Central memory CD8-positive, alpha-beta T cell (primary cell): ENCODE measurements at regions not wholly inside any gene's neighbourhood (a gene's known extent, or its start where the extent isn't known, plus 50 kb on each side); places are given as distances from the start of the nearest gene placed in this dataset.

ENCODE experiments used
- ATAC-seq: fragments of 150-1000 bp; cut with Tn5 transposase; replicated peaks from 2 replicates; pipeline ENCODE4 v1.10.0; 2022; ENCODE audit warnings: mild to moderate bottlenecking, moderate FRiP score, moderate number of reproducible peaks; ENCODE audit not compliant: poor library complexity, severe bottlenecking; ENCODE audit errors: extremely low read depth
- DNase-seq, 2 donors: peaks; one replicate each; pipeline ENCODE4 v3.0.0; 2021; ENCODE audit warnings: low spot score in 2 of 2
- H3K27ac Mint-ChIP-seq: one replicate; pipeline ENCODE4 v1.8.0; 2022; ENCODE audit warnings: low read depth, mild to moderate bottlenecking, moderate library complexity, mixed read lengths
- H3K27me3 Mint-ChIP-seq: one replicate; pipeline ENCODE4 v1.8.0; 2022; ENCODE audit warnings: mixed read lengths
- H3K36me3 Mint-ChIP-seq: one replicate; pipeline ENCODE4 v1.8.0; 2022; ENCODE audit warnings: mild to moderate bottlenecking, moderate library complexity, mixed read lengths; ENCODE audit not compliant: insufficient read depth
- H3K4me1 Mint-ChIP-seq: one replicate; pipeline ENCODE4 v1.8.0; 2022; ENCODE audit warnings: mixed read lengths
- H3K4me3 Mint-ChIP-seq: one replicate; pipeline ENCODE4 v1.8.0; 2022; ENCODE audit warnings: mild to moderate bottlenecking, moderate library complexity, mixed read lengths
- H3K9me3 Mint-ChIP-seq: one replicate; pipeline ENCODE4 v1.8.0; 2022; ENCODE audit warnings: mixed read lengths

- no peak for ATAC-seq
- H3K4me3 Mint-ChIP-seq = no peak overlapping the region
- H3K27ac Mint-ChIP-seq = no peak overlapping the region
Observed at GRCh38 chr5:42881416-42882117, 69.9 kb upstream of the SELENOP start.

GRCh38 chr5:42880496-42881150 lies 68.9 kb upstream of the SELENOP start:
- H3K4me1 Mint-ChIP-seq = no peaks in the 10 kb centered on the region
- ATAC-seq (no peak), DNase-seq (no peak)
- no peaks in the 10 kb centered on the region for H3K9me3 Mint-ChIP-seq
- H3K27ac Mint-ChIP-seq = no peak overlapping the region
- no peak overlapping the region for H3K4me3 Mint-ChIP-seq
- H3K36me3 Mint-ChIP-seq = no peaks in the 10 kb centered on the region
- H3K27me3 Mint-ChIP-seq = no peaks in the 10 kb centered on the region

More at GRCh38 chr5:42881416-42882117, 69.9 kb upstream of the SELENOP start:
- Mint-ChIP-seq H3K9me3 (no peaks in the 10 kb centered on the region), H3K4me1 (no peaks in the 10 kb centered on the region), H3K36me3 (no peaks in the 10 kb centered on the region), H3K27me3 (no peaks in the 10 kb centered on the region)
- DNase-seq = no peak

GRCh38 chr5:42879291-42879690 lies 67.6 kb upstream of the SELENOP start:
- DNase-seq (no peak), ATAC-seq (no peak)
- Mint-ChIP-seq H3K27ac (no peak overlapping the region), H3K4me3 (no peak overlapping the region), H3K4me1 (no peaks in the 10 kb centered on the region), H3K9me3 (no peaks in the 10 kb centered on the region), H3K27me3 (no peaks in the 10 kb centered on the region), H3K36me3 (no peaks in the 10 kb centered on the region)

DNA sequence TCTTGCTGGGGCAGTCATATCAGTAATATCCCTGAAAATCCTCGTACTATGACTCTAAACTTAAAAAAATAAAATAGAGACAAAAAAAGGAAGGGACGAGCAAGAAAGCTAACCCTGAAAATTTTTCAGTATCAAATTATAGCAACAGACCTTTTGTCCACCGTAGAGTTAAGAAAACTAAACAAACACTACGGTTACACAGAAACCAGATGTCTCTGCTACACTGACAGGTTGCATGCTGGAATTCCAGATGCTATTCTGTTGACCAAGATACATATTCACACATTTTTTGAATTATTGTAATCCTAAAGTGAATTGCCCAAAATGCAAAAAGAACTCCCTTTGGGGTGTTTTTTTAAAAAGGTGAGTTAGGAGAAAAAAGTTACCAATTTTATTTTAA lies 66.9 kb upstream of the SELENOP start:
- Mint-ChIP-seq H3K9me3 (no peaks in the 10 kb centered on the region), H3K27ac (no peak overlapping the region), H3K36me3 (no peaks in the 10 kb centered on the region), H3K4me1 (no peaks in the 10 kb centered on the region), H3K4me3 (no peak overlapping the region), H3K27me3 (peaks cover 3% of the 10 kb centered on the region)
- DNase-seq (no peak), ATAC-seq (no peak)

GRCh38 chr5:42878041-42878440 lies 66.3 kb upstream of the SELENOP start:
- no peaks in the 10 kb centered on the region for H3K36me3 Mint-ChIP-seq
- no peak for DNase-seq
- H3K9me3 Mint-ChIP-seq = no peaks in the 10 kb centered on the region
- H3K27ac Mint-ChIP-seq = no peak overlapping the region
- H3K4me3 Mint-ChIP-seq = no peak overlapping the region
- peaks cover 8% of the 10 kb centered on the region for H3K27me3 Mint-ChIP-seq
- no peak for ATAC-seq
- H3K4me1 Mint-ChIP-seq = no peaks in the 10 kb centered on the region

DNA sequence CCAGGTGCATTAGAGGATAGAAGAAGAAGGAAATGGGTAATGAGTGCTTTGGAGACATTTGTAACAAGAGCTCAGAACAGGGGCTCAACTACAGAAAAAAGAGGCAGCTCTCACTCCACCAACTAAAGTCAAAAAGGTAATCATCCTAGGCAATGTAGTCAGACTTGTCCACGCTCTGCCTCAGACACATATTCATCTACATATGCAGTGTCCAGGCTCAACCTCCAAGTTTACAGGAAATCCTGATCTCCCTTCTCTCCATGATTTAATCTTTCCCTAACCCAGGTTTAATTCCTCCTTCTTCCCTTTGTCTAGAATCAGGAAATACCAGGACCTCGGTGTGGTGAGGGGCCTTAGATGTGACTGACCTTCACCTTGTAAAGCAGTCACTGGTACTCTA lies 65.7 kb upstream of the SELENOP start:
- peaks cover 12% of the 10 kb centered on the region for H3K27me3 Mint-ChIP-seq
- no peaks in the 10 kb centered on the region for H3K9me3 Mint-ChIP-seq
- no peak for ATAC-seq
- no peak overlapping the region for H3K4me3 Mint-ChIP-seq
- no peaks in the 10 kb centered on the region for H3K36me3 Mint-ChIP-seq
- H3K27ac Mint-ChIP-seq = no peak overlapping the region
- no peaks in the 10 kb centered on the region for H3K4me1 Mint-ChIP-seq
- DNase-seq = no peak

DNA sequence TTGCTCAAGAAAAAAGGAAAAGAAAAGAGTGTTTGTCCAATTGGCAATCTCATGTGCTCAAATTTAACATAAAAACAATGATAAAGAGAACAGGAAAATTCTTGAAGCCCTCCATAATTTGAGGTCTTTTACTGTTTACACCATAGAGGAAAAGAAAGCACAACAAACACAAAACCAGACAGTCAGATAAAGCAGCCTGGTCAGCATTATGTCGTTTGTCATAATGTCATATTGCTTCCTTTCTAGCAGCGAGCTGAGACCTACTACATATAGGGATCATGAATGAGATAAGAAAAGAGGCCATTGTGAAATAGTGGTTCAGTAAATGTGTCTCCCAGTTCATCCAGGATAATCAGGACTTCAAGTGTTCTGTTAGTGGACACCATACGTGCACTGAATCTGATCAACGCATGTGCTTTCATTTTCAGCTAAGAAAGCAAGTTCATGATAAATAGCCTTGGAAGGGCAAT lies 64.7 kb upstream of the SELENOP start:
- no peak for ATAC-seq
- Mint-ChIP-seq H3K9me3 (no peaks in the 10 kb centered on the region), H3K27ac (no peak overlapping the region), H3K36me3 (no peaks in the 10 kb centered on the region), H3K4me3 (no peak overlapping the region), H3K4me1 (no peaks in the 10 kb centered on the region), H3K27me3 (peaks cover 22% of the 10 kb centered on the region)
- no peak for DNase-seq

- ATAC-seq (no peak), DNase-seq (no peak)
- H3K4me3 Mint-ChIP-seq = no peak overlapping the region
- H3K4me1 Mint-ChIP-seq = no peaks in the 10 kb centered on the region
- no peak overlapping the region for H3K27ac Mint-ChIP-seq
- H3K27me3 Mint-ChIP-seq = peaks cover 27% of the 10 kb centered on the region
- no peaks in the 10 kb centered on the region for H3K36me3 Mint-ChIP-seq
- H3K9me3 Mint-ChIP-seq = no peaks in the 10 kb centered on the region
Observed at GRCh38 chr5:42875785-42876374, 64.2 kb upstream of the SELENOP start.

DNA sequence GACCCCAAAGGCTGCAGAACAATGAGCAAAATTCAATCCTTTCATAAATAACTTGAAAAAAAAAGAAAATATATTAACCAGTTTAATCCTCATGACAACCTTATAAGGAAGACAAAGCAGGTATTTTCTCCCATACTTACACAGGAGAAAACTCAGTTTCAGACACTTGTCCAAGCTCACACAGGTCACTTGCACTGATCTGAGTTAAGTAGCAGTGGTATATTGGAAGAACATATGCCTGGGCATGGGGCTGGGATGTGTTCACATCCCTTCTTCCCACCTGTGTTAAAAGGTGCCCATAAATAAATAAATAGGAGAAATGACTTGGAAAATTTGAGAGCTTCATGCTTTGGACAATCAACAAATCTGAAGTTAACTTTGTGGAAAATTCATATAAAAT lies 63.5 kb upstream of the SELENOP start:
- Mint-ChIP-seq H3K4me3 (no peak overlapping the region), H3K9me3 (no peaks in the 10 kb centered on the region), H3K27me3 (peaks cover 34% of the 10 kb centered on the region), H3K36me3 (no peaks in the 10 kb centered on the region), H3K4me1 (no peaks in the 10 kb centered on the region), H3K27ac (no peak overlapping the region)
- ATAC-seq = no peak
- no peak for DNase-seq

GRCh38 chr5:42874621-42875198 lies 63.0 kb upstream of the SELENOP start:
- Mint-ChIP-seq H3K4me3 (no peak overlapping the region), H3K27me3 (peaks cover 39% of the 10 kb centered on the region), H3K9me3 (no peaks in the 10 kb centered on the region), H3K27ac (no peak overlapping the region), H3K36me3 (no peaks in the 10 kb centered on the region), H3K4me1 (no peaks in the 10 kb centered on the region)
- no peak for DNase-seq
- no peak for ATAC-seq

- H3K36me3 Mint-ChIP-seq = no peaks in the 10 kb centered on the region
- no peak overlapping the region for H3K4me3 Mint-ChIP-seq
- H3K4me1 Mint-ChIP-seq = no peaks in the 10 kb centered on the region
- DNase-seq (no peak), ATAC-seq (no peak)
- peaks cover 45% of the 10 kb centered on the region for H3K27me3 Mint-ChIP-seq
- no peaks in the 10 kb centered on the region for H3K9me3 Mint-ChIP-seq
- H3K27ac Mint-ChIP-seq = no peak overlapping the region
Observed at GRCh38 chr5:42872865-42873264, 61.2 kb upstream of the SELENOP start.

DNA sequence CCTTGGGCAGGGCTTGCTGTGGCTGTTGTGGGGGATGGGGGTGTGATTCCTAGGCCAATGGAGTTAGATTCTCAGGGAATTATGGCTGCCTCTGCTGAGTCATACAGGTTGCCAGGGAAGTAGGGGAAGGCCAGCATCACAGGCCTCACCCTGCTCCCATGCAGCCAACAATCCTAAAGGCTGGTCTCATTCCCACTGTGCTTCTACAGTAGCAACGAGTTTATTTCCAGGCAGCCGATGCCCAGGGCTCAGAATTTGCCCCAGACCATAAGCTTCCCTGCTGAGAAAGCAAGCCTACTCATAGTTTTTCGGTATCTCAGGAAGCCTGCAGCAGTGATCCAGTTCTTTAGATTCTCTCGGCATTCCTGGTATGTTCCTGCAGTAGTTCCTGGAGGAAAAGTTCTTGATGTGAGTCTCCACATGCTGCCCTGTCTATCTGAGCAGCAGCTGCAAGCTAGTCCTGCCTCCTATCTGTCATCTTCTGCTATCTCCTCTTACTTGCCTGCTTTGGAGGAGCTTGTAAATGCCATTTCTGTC lies 59.3 kb upstream of the SELENOP start:
- Mint-ChIP-seq H3K36me3 (no peaks in the 10 kb centered on the region), H3K4me3 (no peak overlapping the region), H3K27ac (no peak overlapping the region), H3K9me3 (no peaks in the 10 kb centered on the region), H3K4me1 (no peaks in the 10 kb centered on the region), H3K27me3 (peaks cover 63% of the 10 kb centered on the region)
- no peak for DNase-seq
- ATAC-seq = no peak
